PC-3 (cell line): ENCODE measurements at regions not wholly inside any gene's neighbourhood (a gene's known extent, or its start where the extent isn't known, plus 50 kb on each side); places are given as distances from the start of the nearest gene placed in this dataset.

ENCODE experiments used
- CTCF ChIP-seq: fragments of 300-600 bp; sonication (generic); conservative IDR thresholded peaks from 2 replicates; pipeline ENCODE4 v1.5.1; 2017; ENCODE audit warnings: antibody characterized with exemption, low read depth, mild to moderate bottlenecking, low read length
- EZH2 ChIP-seq: fragments of 300-600 bp; sonication (generic); IDR thresholded peaks from one replicate; pipeline ENCODE4 v1.6.1; 2017; ENCODE audit warnings: antibody characterized with exemption, mild to moderate bottlenecking, low read length; ENCODE audit not compliant: unreplicated experiment
- EZH2phosphoT487 ChIP-seq: fragments of 300-600 bp; sonication (generic); IDR thresholded peaks from 2 replicates; pipeline ENCODE4 v1.6.1; 2018; ENCODE audit warnings: mild to moderate bottlenecking, antibody characterized with exemption, low read length, borderline replicate concordance

GRCh38 chr2:5035057-5035488 is 657.1 kb upstream of the SOX11 start:
- no peak for TF ChIP-seq CTCF
- TF ChIP-seq EZH2phosphoT487 = no peak
- TF ChIP-seq EZH2 = no peak
